ENCODE measurements at regions not wholly inside any gene's neighbourhood (a gene's known extent, or its start where the extent isn't known, plus 50 kb on each side); places are given as distances from the start of the nearest gene placed in this dataset.

- ChIA-PET POLR2A (no interaction called here), CTCF (interaction anchor here (0.6 kb wide), 1 partner anchor 953 kb away, joined by 3 read pairs; no protein-coding TSS in a partner anchor)
- no peaks in the 10 kb centered on the region for H3K27me3 ChIP-seq (ENCODE audit: control insufficient read depth, insufficient read depth, low read length)
- H3K27ac ChIP-seq (ENCODE audit: low read length), result no peak overlapping the region
- H3K36me3 ChIP-seq (ENCODE audit: control insufficient read depth, insufficient read depth, low read length), result no peaks in the 10 kb centered on the region
- no peaks in the 10 kb centered on the region for H3K9me3 ChIP-seq (ENCODE audit: control insufficient read depth, insufficient read depth, low read depth, low read length)
- DNase-seq (ENCODE audit: low read depth, low spot score), result no peak
- no TSS peak for BruUV-seq (replicated peaks)
- intact Hi-C loops (cut with micrococcal nuclease; ENCODE audit: unreplicated experiment), result no loop called here
- in situ Hi-C loops (cut with HindIII; ENCODE audit: low pct_unique_long_range_greater_than_20kb, low sequenced_read_pairs), result no loop called here
- H3K4me1 ChIP-seq (ENCODE audit: control insufficient read depth, insufficient read depth, low read length), result no peaks in the 10 kb centered on the region
- no peak for TF ChIP-seq POLR2AphosphoS5 (IDR thresholded peaks at IDR 0.05; ENCODE audit: low read depth, low read length)
- no peak for TF ChIP-seq REST (IDR thresholded peaks at IDR 0.05; ENCODE audit: insufficient read depth in 1 of 2, low read depth in 2 of 2, low read length in 1 of 2)
- no peak for TF ChIP-seq TCF7L2 (IDR thresholded peaks at IDR 0.05; ENCODE audit: low read depth, low read length)
- TF ChIP-seq CTCF (IDR thresholded peaks at IDR 0.05), result no peak
- no peak for TF ChIP-seq SIN3A (IDR thresholded peaks at IDR 0.05; ENCODE audit: borderline replicate concordance, insufficient read depth, low read depth, low read length)
- ATAC-seq, result no peak
- H3K4me3 ChIP-seq (ENCODE audit: low read depth in 2 of 2, low read length in 2 of 2), result no peak overlapping the region
Observed at GRCh38 chr4:27276307-27277073, 415.8 kb downstream of the STIM2 start.

- no peak overlapping the region for H3K27ac ChIP-seq (ENCODE audit: low read length)
- no peak for DNase-seq (ENCODE audit: low read depth, low spot score)
- H3K9me3 ChIP-seq (ENCODE audit: control insufficient read depth, insufficient read depth, low read depth, low read length), result no peaks in the 10 kb centered on the region
- no peak overlapping the region for H3K4me3 ChIP-seq (ENCODE audit: low read depth in 2 of 2, low read length in 2 of 2)
- ChIA-PET CTCF (no interaction called here), POLR2A (no interaction called here)
- no peaks in the 10 kb centered on the region for H3K27me3 ChIP-seq (ENCODE audit: control insufficient read depth, insufficient read depth, low read length)
- in situ Hi-C loops (cut with HindIII; ENCODE audit: low pct_unique_long_range_greater_than_20kb, low sequenced_read_pairs), result no loop called here
- BruUV-seq (replicated peaks), result no TSS peak
- no peaks in the 10 kb centered on the region for H3K4me1 ChIP-seq (ENCODE audit: control insufficient read depth, insufficient read depth, low read length)
- intact Hi-C loops (cut with micrococcal nuclease; ENCODE audit: unreplicated experiment), result no loop called here
- TF ChIP-seq SIN3A (IDR thresholded peaks at IDR 0.05; ENCODE audit: borderline replicate concordance, insufficient read depth, low read depth, low read length) (no peak), POLR2AphosphoS5 (IDR thresholded peaks at IDR 0.05; ENCODE audit: low read depth, low read length) (no peak), REST (IDR thresholded peaks at IDR 0.05; ENCODE audit: insufficient read depth in 1 of 2, low read depth in 2 of 2, low read length in 1 of 2) (peak; percentile 80 to 87)
- H3K36me3 ChIP-seq (ENCODE audit: control insufficient read depth, insufficient read depth, low read length), result no peaks in the 10 kb centered on the region
- no peak for ATAC-seq
Observed at GRCh38 chr4:27278615-27279375, 418.2 kb downstream of the STIM2 start.

Data from Panc1 (cell line).